Stomach (tissue), 4 donors: ENCODE measurements at regions not wholly inside any gene's neighbourhood (a gene's known extent, or its start where the extent isn't known, plus 50 kb on each side); places are given as distances from the start of the nearest gene placed in this dataset.

ENCODE experiments used
- CTCF ChIP-seq, 7 experiments: fragments of 450-650 bp in 4 of 7; fragments of 200-600 bp in 3 of 7; sonication (generic) in 3 of 7; IDR thresholded peaks; one replicate each; pipeline ENCODE4 v1.5.1; 2016 to 2019; ENCODE audit warnings: antibody characterized with exemption in 7 of 7, control low read depth in 2 of 7, mild to moderate bottlenecking in 1 of 7
- EP300 ChIP-seq: sonication (generic); formaldehyde crosslinking; IDR thresholded peaks from one replicate; pipeline ENCODE4 v1.6.1; 2017; ENCODE audit warnings: antibody characterized with exemption
- POLR2A ChIP-seq, 4 donors: fragments of 450-650 bp; IDR thresholded peaks; one replicate each; pipeline ENCODE4 v1.6.1; 2016; ENCODE audit warnings: antibody characterized with exemption in 4 of 4, control low read depth in 2 of 4, mild to moderate bottlenecking in 1 of 4, moderate library complexity in 1 of 4
- POLR2AphosphoS5 ChIP-seq, 3 donors: sonication (generic); formaldehyde crosslinking; IDR thresholded peaks; one replicate each; pipeline ENCODE4 v1.6.1; 2016; ENCODE audit warnings: antibody characterized with exemption in 3 of 3

- TF ChIP-seq CTCF (IDR thresholded peaks at IDR 0.05), result no peak
- TF ChIP-seq POLR2A (IDR thresholded peaks at IDR 0.05), result no peak
- TF ChIP-seq EP300, result no peak
- TF ChIP-seq POLR2AphosphoS5 (IDR thresholded peaks at IDR 0.05), result no peak
Observed at GRCh38 chr3:1808590-1808989, 290.1 kb upstream of the CNTN4 start.
